Stimulated activated naive CD8-positive, alpha-beta T cell treated with anti-CD3 and anti-CD28 coated beads, Interleukin-15, amount 100 ng/mL, for 72 hours (primary cell): ENCODE measurements at regions not wholly inside any gene's neighbourhood (a gene's known extent, or its start where the extent isn't known, plus 50 kb on each side); places are given as distances from the start of the nearest gene placed in this dataset.
"Not testable (repeated sequence)": the region's sequence is repeated elsewhere in the genome, so short reads cannot be mapped to it uniquely, and the experiment has no call there.

Experiments
- ATAC-seq: fragments of 150-1000 bp; cut with Tn5 transposase; 2 replicates; pipeline ENCODE4 v1.10.0; 2021; ENCODE audit warnings: mild to moderate bottlenecking, moderate library complexity
- DNase-seq, 2 donors: peaks; one replicate each; pipeline ENCODE4 v3.0.0; 2021 to 2022
- H3K27ac Mint-ChIP-seq, 2 donors: one replicate each; pipeline ENCODE4 v1.8.0; 2022; ENCODE audit warnings: mild to moderate bottlenecking in 2 of 2, mixed read lengths in 2 of 2, moderate library complexity in 2 of 2
- H3K27me3 Mint-ChIP-seq: one replicate; pipeline ENCODE4 v1.8.0; 2022; ENCODE audit warnings: mixed read lengths
- H3K4me1 Mint-ChIP-seq: one replicate; pipeline ENCODE4 v1.8.0; 2022; ENCODE audit warnings: mild to moderate bottlenecking, mixed read lengths
- H3K4me3 Mint-ChIP-seq, 2 donors: one replicate each; pipeline ENCODE4 v1.8.0; 2022; ENCODE audit warnings: mild to moderate bottlenecking in 2 of 2, mixed read lengths in 2 of 2, moderate library complexity in 1 of 2
- H3K9me3 Mint-ChIP-seq, 2 donors: one replicate each; pipeline ENCODE4 v1.8.0; 2022; ENCODE audit warnings: mixed read lengths in 2 of 2

GRCh38 chr4:9704551-9705332, 76.7 kb upstream of the DRD5 start:
- no peaks in the 10 kb centered on the region for H3K9me3 Mint-ChIP-seq
- H3K27me3 Mint-ChIP-seq, result peaks cover 7% of the 10 kb centered on the region
- no peak for DNase-seq
- H3K27ac Mint-ChIP-seq, result no peak overlapping the region
- peaks cover 11% of the 10 kb centered on the region for H3K4me1 Mint-ChIP-seq
- ATAC-seq, result no peak
- H3K4me3 Mint-ChIP-seq, result no peak overlapping the region

DNA sequence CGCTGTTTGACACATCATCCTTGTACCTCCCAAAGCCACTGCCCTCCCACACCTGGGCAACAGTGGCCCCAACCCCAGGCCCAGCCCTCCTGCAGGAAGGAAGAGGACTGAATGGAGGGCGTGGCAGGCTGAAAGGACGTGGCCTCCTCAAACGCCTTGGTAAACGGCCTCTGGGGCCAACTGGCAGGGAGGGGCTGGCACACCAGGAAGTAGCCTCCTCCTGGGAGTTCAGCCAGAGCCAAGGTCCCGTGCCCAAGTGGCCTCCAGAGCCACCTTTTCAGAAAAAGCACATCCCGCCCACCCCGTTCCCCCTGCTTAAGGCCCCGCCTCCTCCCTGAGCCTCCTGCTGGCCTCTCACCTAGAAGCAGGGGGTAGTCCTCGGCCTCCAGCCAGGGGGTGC, 74.2 kb upstream of the DRD5 start:
- ATAC-seq, H3K27me3 Mint-ChIP-seq, H3K4me3 Mint-ChIP-seq, DNase-seq, H3K9me3 Mint-ChIP-seq, H3K27ac Mint-ChIP-seq: not testable (repeated sequence)
- H3K4me1 Mint-ChIP-seq, result peaks cover 11% of the 10 kb centered on the region

DNA sequence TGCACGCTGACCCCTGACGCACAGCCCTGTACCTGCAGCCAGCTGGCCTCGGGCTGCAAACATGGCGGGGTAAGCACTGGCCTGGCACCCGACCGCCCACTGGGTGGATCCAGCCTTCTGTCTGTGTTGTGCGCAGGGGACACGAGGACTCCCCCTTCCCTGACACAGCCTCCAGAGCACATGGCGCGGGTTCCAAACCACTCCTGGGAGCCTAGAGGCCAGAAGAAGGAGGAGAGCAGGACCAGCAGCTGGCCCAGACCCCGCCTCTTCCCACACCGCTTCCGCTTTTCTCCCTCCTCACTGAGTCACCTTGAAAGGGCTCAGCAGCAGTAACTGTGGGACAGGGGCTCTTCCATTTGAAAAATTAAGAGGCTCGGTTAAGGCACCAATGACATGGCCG, 73.5 kb upstream of the DRD5 start:
- Mint-ChIP-seq H3K27ac (peak overlapping the region in 1 of 2 donors; percentile 9), H3K4me1 (peaks cover 11% of the 10 kb centered on the region)
- not testable (repeated sequence) for DNase-seq, H3K4me3 Mint-ChIP-seq, ATAC-seq, H3K9me3 Mint-ChIP-seq, H3K27me3 Mint-ChIP-seq

DNA sequence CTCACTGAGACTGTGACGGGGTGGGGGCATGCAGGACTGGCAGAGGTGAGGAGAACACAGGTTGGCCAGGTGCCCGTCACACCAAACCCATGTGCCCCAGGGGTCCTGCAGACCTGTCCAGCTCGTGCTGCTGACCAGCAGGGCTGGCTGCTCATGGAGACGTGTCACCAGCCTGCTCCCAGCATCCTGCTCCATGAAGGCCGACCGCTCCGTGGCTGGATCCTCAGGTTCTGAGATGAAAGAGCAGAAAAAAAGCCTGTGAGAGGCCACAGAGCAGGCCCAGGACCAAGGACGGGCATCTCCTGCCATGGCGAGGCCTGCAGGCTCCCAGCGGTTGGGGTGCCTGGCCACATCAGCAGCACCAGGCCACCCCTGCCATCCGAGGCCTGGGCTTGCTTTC, 71.7 kb upstream of the DRD5 start:
- Mint-ChIP-seq H3K27ac (peak overlapping the region in 1 of 2 donors; percentile 19), H3K27me3 (peaks cover 1% of the 10 kb centered on the region), H3K4me1 (no peaks in the 10 kb centered on the region), H3K4me3 (no peak overlapping the region), H3K9me3 (no peaks in the 10 kb centered on the region)
- DNase-seq (no peak), ATAC-seq (no peak)

DNA sequence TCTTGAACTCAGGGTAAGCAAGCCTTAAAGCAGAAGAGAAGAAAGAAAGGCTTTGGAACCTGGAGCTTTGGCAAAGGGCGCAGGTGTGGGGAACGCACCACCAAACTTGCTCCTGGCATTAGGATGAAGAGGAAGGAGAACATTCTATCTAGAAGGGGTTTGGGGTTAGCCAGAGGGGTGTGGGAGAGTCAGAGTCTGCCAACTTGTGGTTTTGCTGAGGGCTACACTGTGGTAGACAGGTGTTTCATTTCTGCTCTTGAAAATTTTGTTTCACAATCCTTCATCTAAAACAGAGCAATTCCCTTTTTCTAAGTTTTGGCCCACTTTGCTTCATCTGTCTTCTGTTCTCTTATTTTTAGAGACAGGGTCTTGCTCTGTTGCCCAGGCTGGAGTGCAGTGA, 66.2 kb upstream of the DRD5 start:
- H3K27me3 Mint-ChIP-seq, ATAC-seq, DNase-seq, H3K4me3 Mint-ChIP-seq, H3K4me1 Mint-ChIP-seq, H3K9me3 Mint-ChIP-seq, H3K27ac Mint-ChIP-seq: not testable (repeated sequence)

GRCh38 chr4:9716093-9716492, 65.3 kb upstream of the DRD5 start:
- Mint-ChIP-seq H3K27me3 (peaks cover 8% of the 10 kb centered on the region), H3K9me3 (no peaks in the 10 kb centered on the region), H3K4me1 (no peaks in the 10 kb centered on the region), H3K4me3 (no peak overlapping the region), H3K27ac (no peak overlapping the region)
- no peak for DNase-seq
- no peak for ATAC-seq

DNA sequence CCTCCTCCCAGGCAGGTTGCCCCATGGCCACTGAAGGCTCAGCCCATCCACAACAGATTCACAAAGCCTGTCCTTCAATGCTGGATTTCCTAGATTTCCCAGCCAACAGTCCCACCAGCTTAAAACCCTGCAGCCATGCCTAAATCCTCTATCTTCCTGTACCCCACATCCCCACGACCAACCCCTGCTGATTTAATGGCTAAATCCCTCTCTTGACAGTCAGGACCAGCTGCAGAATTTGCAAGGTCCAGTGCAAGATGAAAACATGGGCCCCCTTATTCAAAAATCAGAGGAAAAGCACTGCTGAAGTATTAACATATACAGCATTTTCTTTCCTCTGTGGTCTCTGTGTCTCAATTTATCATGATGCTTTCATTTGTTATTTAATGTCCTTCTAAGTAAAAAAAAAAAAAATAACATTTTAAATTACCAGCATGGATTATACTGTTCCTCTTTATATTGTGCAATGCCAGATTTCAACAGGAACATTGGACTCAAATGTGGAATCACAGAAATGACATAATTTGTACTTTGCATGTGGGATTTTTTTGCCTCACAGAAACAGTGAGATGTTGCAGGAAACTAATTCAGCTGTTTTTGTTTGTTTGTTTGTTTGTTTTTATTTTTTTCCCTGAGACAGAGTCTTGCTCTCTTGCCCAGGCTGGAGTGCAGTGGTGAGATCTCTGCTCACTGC, 63.0 kb upstream of the DRD5 start:
- not testable (repeated sequence) for H3K27ac Mint-ChIP-seq, H3K9me3 Mint-ChIP-seq, H3K27me3 Mint-ChIP-seq, DNase-seq, ATAC-seq, H3K4me3 Mint-ChIP-seq, H3K4me1 Mint-ChIP-seq

- not testable (repeated sequence) for ATAC-seq, H3K4me1 Mint-ChIP-seq, H3K4me3 Mint-ChIP-seq, H3K9me3 Mint-ChIP-seq, DNase-seq, H3K27ac Mint-ChIP-seq, H3K27me3 Mint-ChIP-seq
These were observed 59.3 kb upstream of the DRD5 start for GRCh38 chr4:9722131-9722530.
